Sigmoid colon (tissue), 4 donors: ENCODE measurements at regions not wholly inside any gene's neighbourhood (a gene's known extent, or its start where the extent isn't known, plus 50 kb on each side); places are given as distances from the start of the nearest gene placed in this dataset.
"Not testable (repeated sequence)": the region's sequence is repeated elsewhere in the genome, so short reads cannot be mapped to it uniquely, and the experiment has no call there.

Source experiments
- CTCF ChIP-seq, 4 experiments: fragments of 450-650 bp in 3 of 4; fragments of 200-600 bp in 1 of 4; IDR thresholded peaks; one replicate each; pipeline ENCODE4 v1.5.1; 2016 to 2019; ENCODE audit warnings: antibody characterized with exemption in 4 of 4, mild to moderate bottlenecking in 3 of 4, moderate library complexity in 2 of 4
- POLR2AphosphoS5 ChIP-seq, 4 donors: sonication (generic); formaldehyde crosslinking; IDR thresholded peaks; one replicate each; pipeline ENCODE4 v1.6.1; 2017; ENCODE audit warnings: antibody characterized with exemption in 4 of 4

GRCh38 chr22:10735075-10735474 is 4792.9 kb upstream of the OR11H1 start:
- TF ChIP-seq CTCF, POLR2AphosphoS5 (IDR thresholded peaks at IDR 0.05): not testable (repeated sequence)
